Adipocyte (in vitro differentiated cells): ENCODE measurements at regions not wholly inside any gene's neighbourhood (a gene's known extent, or its start where the extent isn't known, plus 50 kb on each side); places are given as distances from the start of the nearest gene placed in this dataset.
A peak's percentile ranks its signal among the peaks of the same experiment; 100 is the strongest.

Experiments used
- DNase-seq: peaks from one replicate; pipeline ENCODE4 v3.0.0-alpha.2; 2015; ENCODE audit warnings: low read depth
- H3K27me3 ChIP-seq: replicated peaks from 2 replicates; pipeline ENCODE4 v1.7.0; 2013; ENCODE audit warnings: mild to moderate bottlenecking, low read length, moderate library complexity; ENCODE audit not compliant: control insufficient read depth, insufficient read depth
- H3K36me3 ChIP-seq: 2 replicates; pipeline ENCODE4 v1.7.0; 2013; ENCODE audit warnings: low read length, mild to moderate bottlenecking, moderate library complexity; ENCODE audit not compliant: control insufficient read depth, insufficient read depth, severe bottlenecking
- H3K4me1 ChIP-seq: 2 replicates; pipeline ENCODE4 v1.7.0; 2013; ENCODE audit warnings: mild to moderate bottlenecking, low read length, moderate library complexity; ENCODE audit not compliant: control insufficient read depth, insufficient read depth
- H3K4me3 ChIP-seq: 2 replicates; pipeline ENCODE4 v1.7.0; 2013; ENCODE audit warnings: mild to moderate bottlenecking, low read length, moderate library complexity
- H3K9ac ChIP-seq: 2 replicates; pipeline ENCODE4 v1.7.0; 2013; ENCODE audit warnings: mild to moderate bottlenecking, low read length, moderate library complexity
- H3K9me3 ChIP-seq: 2 replicates; pipeline ENCODE4 v1.7.0; 2013; ENCODE audit warnings: mild to moderate bottlenecking, low read length, moderate library complexity; ENCODE audit not compliant: control insufficient read depth

- DNase-seq: peak; percentile 47
These were observed 112.6 kb upstream of the RALGAPA2 start for GRCh38 chr20:20824924-20825584.

GRCh38 chr20:20823476-20823881, 111.0 kb upstream of the RALGAPA2 start:
- Histone ChIP-seq H3K4me1 (no peaks in the 10 kb centered on the region), H3K27me3 (peaks cover 34% of the 10 kb centered on the region), H3K36me3 (no peaks in the 10 kb centered on the region), H3K9ac (no peak overlapping the region), H3K9me3 (no peaks in the 10 kb centered on the region), H3K4me3 (no peak overlapping the region)
- no peak for DNase-seq

More at GRCh38 chr20:20824924-20825584, 112.6 kb upstream of the RALGAPA2 start:
- Histone ChIP-seq H3K4me3 (no peak overlapping the region), H3K9me3 (no peaks in the 10 kb centered on the region), H3K4me1 (no peaks in the 10 kb centered on the region), H3K9ac (no peak overlapping the region), H3K27me3 (peaks cover 34% of the 10 kb centered on the region), H3K36me3 (no peaks in the 10 kb centered on the region)

- Histone ChIP-seq H3K9me3 (no peaks in the 10 kb centered on the region), H3K4me1 (no peaks in the 10 kb centered on the region)
- DNase-seq: no peak
These were observed 109.2 kb upstream of the RALGAPA2 start for GRCh38 chr20:20821484-20822260.

GRCh38 chr20:20820785-20821483, 108.5 kb upstream of the RALGAPA2 start:
- Histone ChIP-seq H3K4me1 (no peaks in the 10 kb centered on the region), H3K36me3 (no peaks in the 10 kb centered on the region), H3K9me3 (no peaks in the 10 kb centered on the region), H3K27me3 (peaks cover 23% of the 10 kb centered on the region), H3K9ac (no peak overlapping the region), H3K4me3 (no peak overlapping the region)
- DNase-seq: no peak

More at GRCh38 chr20:20821484-20822260, 109.2 kb upstream of the RALGAPA2 start:
- H3K36me3 ChIP-seq: no peaks in the 10 kb centered on the region
- H3K4me3 ChIP-seq: no peak overlapping the region
- no peak overlapping the region for H3K9ac ChIP-seq
- peaks cover 26% of the 10 kb centered on the region for H3K27me3 ChIP-seq

GRCh38 chr20:20820104-20820503, 107.7 kb upstream of the RALGAPA2 start:
- H3K4me1 ChIP-seq: no peaks in the 10 kb centered on the region
- no peak for DNase-seq
- no peak overlapping the region for H3K4me3 ChIP-seq
- H3K9ac ChIP-seq: no peak overlapping the region
- H3K36me3 ChIP-seq: no peaks in the 10 kb centered on the region
- H3K27me3 ChIP-seq: peaks cover 23% of the 10 kb centered on the region
- H3K9me3 ChIP-seq: no peaks in the 10 kb centered on the region

GRCh38 chr20:20816969-20817755, 104.7 kb upstream of the RALGAPA2 start:
- Histone ChIP-seq H3K4me1 (peaks cover 10% of the 10 kb centered on the region), H3K36me3 (no peaks in the 10 kb centered on the region), H3K9ac (no peak overlapping the region), H3K27me3 (peaks cover 15% of the 10 kb centered on the region), H3K9me3 (no peaks in the 10 kb centered on the region), H3K4me3 (no peak overlapping the region)
- DNase-seq: no peak

- no peak for DNase-seq
- Histone ChIP-seq H3K9ac (no peak overlapping the region), H3K4me1 (peaks cover 10% of the 10 kb centered on the region), H3K36me3 (no peaks in the 10 kb centered on the region), H3K27me3 (peaks cover 7% of the 10 kb centered on the region), H3K9me3 (no peaks in the 10 kb centered on the region), H3K4me3 (no peak overlapping the region)
These were observed 103.4 kb upstream of the RALGAPA2 start for GRCh38 chr20:20815711-20816455.

- Histone ChIP-seq H3K4me1 (peaks cover 10% of the 10 kb centered on the region), H3K27me3 (no peaks in the 10 kb centered on the region), H3K36me3 (no peaks in the 10 kb centered on the region), H3K9me3 (no peaks in the 10 kb centered on the region), H3K9ac (no peak overlapping the region), H3K4me3 (no peak overlapping the region)
- DNase-seq: no peak
These were observed 102.2 kb upstream of the RALGAPA2 start for GRCh38 chr20:20814685-20815084.

- no peaks in the 10 kb centered on the region for H3K9me3 ChIP-seq
- peaks cover 9% of the 10 kb centered on the region for H3K27me3 ChIP-seq
- peaks cover 10% of the 10 kb centered on the region for H3K4me1 ChIP-seq
- no peak overlapping the region for H3K9ac ChIP-seq
- no peak for DNase-seq
- H3K4me3 ChIP-seq: no peak overlapping the region
- no peaks in the 10 kb centered on the region for H3K36me3 ChIP-seq
These were observed 99.7 kb upstream of the RALGAPA2 start for GRCh38 chr20:20812136-20812535.

- H3K9ac ChIP-seq: no peak overlapping the region
- H3K9me3 ChIP-seq: peaks cover 6% of the 10 kb centered on the region
- no peaks in the 10 kb centered on the region for H3K4me1 ChIP-seq
- no peak overlapping the region for H3K4me3 ChIP-seq
- H3K27me3 ChIP-seq: peaks cover 32% of the 10 kb centered on the region
- DNase-seq: no peak
- no peaks in the 10 kb centered on the region for H3K36me3 ChIP-seq
These were observed 95.6 kb upstream of the RALGAPA2 start for GRCh38 chr20:20808016-20808415.
